ENCODE measurements at regions not wholly inside any gene's neighbourhood (a gene's known extent, or its start where the extent isn't known, plus 50 kb on each side); places are given as distances from the start of the nearest gene placed in this dataset.
"Not testable (repeated sequence)": the region's sequence is repeated elsewhere in the genome, so short reads cannot be mapped to it uniquely, and the experiment has no call there.

DNA sequence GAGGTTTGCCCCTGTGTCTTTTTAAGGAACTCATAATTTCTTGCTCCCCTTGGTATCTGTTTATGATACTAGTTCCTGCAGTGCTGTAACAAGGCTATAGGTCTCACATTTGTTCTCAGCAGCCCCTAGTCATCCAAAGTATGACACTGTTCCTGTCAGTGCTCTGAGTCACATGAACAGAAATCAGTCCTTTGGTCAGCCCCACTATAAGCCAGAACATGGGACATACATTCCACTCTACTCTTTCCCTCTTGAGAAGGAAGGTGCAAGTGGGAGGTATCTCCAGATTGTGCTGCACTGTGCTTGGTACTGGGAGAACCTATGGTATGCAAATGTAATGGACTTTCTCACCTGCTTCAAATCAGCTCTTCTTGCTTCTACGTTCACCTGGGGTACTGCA, 87.0 kb downstream of the IARS1 start:
- no peaks in the 10 kb centered on the region; the same call in 1 of the 2 replicates for H4K20me1 ChIP-seq (ENCODE audit: control insufficient read depth, insufficient read depth, low read depth, low read length)
- H3K9me2 ChIP-seq (replicated peaks; ENCODE audit: control insufficient read depth, low read length): no peaks in the 10 kb centered on the region
- no peaks in the 10 kb centered on the region for H3K27me3 ChIP-seq (ENCODE audit: control insufficient read depth, low read length)
- no peak overlapping the region for H3K27ac ChIP-seq (ENCODE audit: low read depth, low read length)
- H3K4me2 ChIP-seq (ENCODE audit: low read length): no peak overlapping the region
- TF ChIP-seq EZH2phosphoT487 (IDR thresholded peaks at IDR 0.05; ENCODE audit: borderline replicate concordance, low read length): no peak
- TF ChIP-seq, protein P1, sequence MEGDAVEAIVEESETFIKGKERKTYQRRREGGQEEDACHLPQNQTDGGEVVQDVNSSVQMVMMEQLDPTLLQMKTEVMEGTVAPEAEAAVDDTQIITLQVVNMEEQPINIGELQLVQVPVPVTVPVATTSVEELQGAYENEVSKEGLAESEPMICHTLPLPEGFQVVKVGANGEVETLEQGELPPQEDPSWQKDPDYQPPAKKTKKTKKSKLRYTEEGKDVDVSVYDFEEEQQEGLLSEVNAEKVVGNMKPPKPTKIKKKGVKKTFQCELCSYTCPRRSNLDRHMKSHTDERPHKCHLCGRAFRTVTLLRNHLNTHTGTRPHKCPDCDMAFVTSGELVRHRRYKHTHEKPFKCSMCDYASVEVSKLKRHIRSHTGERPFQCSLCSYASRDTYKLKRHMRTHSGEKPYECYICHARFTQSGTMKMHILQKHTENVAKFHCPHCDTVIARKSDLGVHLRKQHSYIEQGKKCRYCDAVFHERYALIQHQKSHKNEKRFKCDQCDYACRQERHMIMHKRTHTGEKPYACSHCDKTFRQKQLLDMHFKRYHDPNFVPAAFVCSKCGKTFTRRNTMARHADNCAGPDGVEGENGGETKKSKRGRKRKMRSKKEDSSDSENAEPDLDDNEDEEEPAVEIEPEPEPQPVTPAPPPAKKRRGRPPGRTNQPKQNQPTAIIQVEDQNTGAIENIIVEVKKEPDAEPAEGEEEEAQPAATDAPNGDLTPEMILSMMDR (IDR thresholded peaks at IDR 0.05; ENCODE audit: low read depth, low read length, poor library complexity, severe bottlenecking): no peak
- no peaks in the 10 kb centered on the region for H3K9me3 ChIP-seq (ENCODE audit: control insufficient read depth, insufficient read depth, low read length)
- H3F3A ChIP-seq (ENCODE audit: control insufficient read depth, insufficient read depth): peaks cover 21% of the 10 kb centered on the region
- H3K4me1 ChIP-seq (ENCODE audit: control insufficient read depth, low read length): no peaks in the 10 kb centered on the region
- peaks cover 33% of the 10 kb centered on the region for H3K36me3 ChIP-seq (ENCODE audit: control insufficient read depth, low read length)
- no peaks in the 10 kb centered on the region for H3K79me2 ChIP-seq (ENCODE audit: control insufficient read depth, low read length)
- H3K4me3 ChIP-seq (ENCODE audit: low read length): no peak overlapping the region

DNA sequence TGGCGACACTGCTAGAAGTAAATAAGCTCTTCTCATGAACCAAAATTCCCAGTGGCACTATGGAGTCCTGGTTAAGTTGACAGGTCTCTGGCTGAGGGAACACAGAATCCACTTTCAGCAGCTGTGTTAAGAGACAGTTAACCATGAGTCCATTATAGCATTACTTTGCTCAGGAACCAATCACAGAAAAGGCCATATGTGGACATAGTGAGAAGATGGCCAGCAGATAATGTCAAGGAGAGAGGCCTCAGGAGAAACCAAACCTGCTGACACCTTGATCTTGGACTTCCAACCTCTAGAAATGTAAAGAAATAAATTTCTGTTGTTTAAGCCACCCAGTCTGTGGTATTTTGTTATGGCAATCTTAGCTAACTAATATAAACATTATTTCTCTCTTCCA, 88.7 kb upstream of the SPTLC1 start:
- H3K9me2 ChIP-seq (replicated peaks; ENCODE audit: control insufficient read depth, low read length); H3K4me1 ChIP-seq (ENCODE audit: control insufficient read depth, low read length); H3K27ac ChIP-seq (ENCODE audit: low read depth, low read length); H3K36me3 ChIP-seq (ENCODE audit: control insufficient read depth, low read length); H3K4me2 ChIP-seq (ENCODE audit: low read length); H3K4me3 ChIP-seq (ENCODE audit: low read length); H4K20me1 ChIP-seq (ENCODE audit: control insufficient read depth, insufficient read depth, low read depth, low read length); H3K9me3 ChIP-seq (ENCODE audit: control insufficient read depth, insufficient read depth, low read length); H3K79me2 ChIP-seq (ENCODE audit: control insufficient read depth, low read length); H3K27me3 ChIP-seq (ENCODE audit: control insufficient read depth, low read length): not testable (repeated sequence)
- H3F3A ChIP-seq (ENCODE audit: control insufficient read depth, insufficient read depth): peaks cover 14% of the 10 kb centered on the region

DNA sequence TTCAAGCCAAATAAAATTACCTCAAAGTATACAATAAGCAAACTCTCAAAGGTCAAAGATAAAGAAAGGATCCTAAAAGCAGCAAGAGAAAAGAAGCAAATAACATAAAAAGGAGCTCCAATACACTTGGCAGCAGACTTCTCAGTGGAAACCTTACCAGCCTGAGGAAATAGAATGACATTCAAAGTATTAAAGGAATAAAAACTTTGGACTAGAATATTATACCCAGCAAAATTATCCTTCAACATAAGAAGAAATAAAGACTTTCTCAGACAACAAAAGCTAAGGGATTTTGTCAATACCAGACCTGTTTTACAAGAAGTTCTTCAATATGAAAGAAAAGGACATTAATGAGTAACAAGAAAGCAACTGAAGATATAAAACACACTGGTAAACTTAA, 83.0 kb upstream of the SPTLC1 start:
- H3K9me2 ChIP-seq (replicated peaks; ENCODE audit: control insufficient read depth, low read length); H3K27ac ChIP-seq (ENCODE audit: low read depth, low read length); H3K27me3 ChIP-seq (ENCODE audit: control insufficient read depth, low read length); H3K4me3 ChIP-seq (ENCODE audit: low read length); H3K4me2 ChIP-seq (ENCODE audit: low read length); H3K9me3 ChIP-seq (ENCODE audit: control insufficient read depth, insufficient read depth, low read length); H3K79me2 ChIP-seq (ENCODE audit: control insufficient read depth, low read length); H3K36me3 ChIP-seq (ENCODE audit: control insufficient read depth, low read length); H3F3A ChIP-seq (ENCODE audit: control insufficient read depth, insufficient read depth); H4K20me1 ChIP-seq (ENCODE audit: control insufficient read depth, insufficient read depth, low read depth, low read length); H3K4me1 ChIP-seq (ENCODE audit: control insufficient read depth, low read length): not testable (repeated sequence)

DNA sequence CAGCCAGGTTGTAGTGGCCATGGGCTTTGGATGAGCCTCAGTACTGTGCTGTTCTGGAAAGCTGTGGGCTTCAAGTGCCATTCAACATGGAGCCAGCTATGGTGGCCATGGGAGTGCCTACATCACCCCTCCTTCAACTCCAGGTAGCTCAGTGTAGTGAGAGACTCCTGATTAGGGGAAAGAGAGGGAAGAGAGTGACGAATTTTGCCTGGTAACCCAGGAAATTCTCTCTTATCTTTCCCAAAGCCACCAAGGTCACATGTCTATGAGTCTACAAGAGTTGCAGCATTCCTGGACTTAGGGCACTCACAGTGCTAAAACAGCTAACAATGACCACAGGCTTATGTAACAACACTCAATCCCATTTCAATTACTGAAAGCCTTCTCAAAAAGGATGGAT, 81.7 kb upstream of the SPTLC1 start:
- no peak overlapping the region for H3K27ac ChIP-seq (ENCODE audit: low read depth, low read length)
- H3K4me3 ChIP-seq (ENCODE audit: low read length): no peak overlapping the region
- no peaks in the 10 kb centered on the region for H3K36me3 ChIP-seq (ENCODE audit: control insufficient read depth, low read length)
- no peaks in the 10 kb centered on the region for H4K20me1 ChIP-seq (ENCODE audit: control insufficient read depth, insufficient read depth, low read depth, low read length)
- no peaks in the 10 kb centered on the region for H3K79me2 ChIP-seq (ENCODE audit: control insufficient read depth, low read length)
- H3K27me3 ChIP-seq (ENCODE audit: control insufficient read depth, low read length): no peaks in the 10 kb centered on the region; the same call in 1 of the 2 replicates
- TF ChIP-seq, protein P1 (IDR thresholded peaks at IDR 0.05; ENCODE audit: low read depth, low read length, poor library complexity, severe bottlenecking): no peak
- no peak for TF ChIP-seq EZH2phosphoT487 (IDR thresholded peaks at IDR 0.05; ENCODE audit: borderline replicate concordance, low read length)
- H3K9me2 ChIP-seq (replicated peaks; ENCODE audit: control insufficient read depth, low read length): no peaks in the 10 kb centered on the region
- H3K4me2 ChIP-seq (ENCODE audit: low read length): no peak overlapping the region
- H3K9me3 ChIP-seq (ENCODE audit: control insufficient read depth, insufficient read depth, low read length): peaks cover 10% of the 10 kb centered on the region; the same call in 1 of the 2 replicates
- H3K4me1 ChIP-seq (ENCODE audit: control insufficient read depth, low read length): no peaks in the 10 kb centered on the region
- no peaks in the 10 kb centered on the region for H3F3A ChIP-seq (ENCODE audit: control insufficient read depth, insufficient read depth)

All from DOHH2 (cell line).